Endothelial cell of umbilical vein (primary cell): ENCODE measurements at regions not wholly inside any gene's neighbourhood (a gene's known extent, or its start where the extent isn't known, plus 50 kb on each side); places are given as distances from the start of the nearest gene placed in this dataset.

Experiments used
- CTCF ChIP-seq, 2 donors: IDR thresholded peaks; 1 replicate in 1 of 2; 2 replicates in 1 of 2; pipeline ENCODE4 v1.5.1; 2011; ENCODE audit warnings: low read length in 2 of 2, mild to moderate bottlenecking in 2 of 2, moderate library complexity in 2 of 2, control low read depth in 1 of 2, inconsistent platforms in 1 of 2, low read depth in 1 of 2; ENCODE audit not compliant: insufficient read depth in 1 of 2; ENCODE audit errors: extremely low read depth in 1 of 2
- EZH2 ChIP-seq: IDR thresholded peaks from 2 replicates; pipeline ENCODE4 v1.6.1; 2012; ENCODE audit warnings: borderline replicate concordance, low read depth, mild to moderate bottlenecking, moderate library complexity, low read length, inconsistent platforms; ENCODE audit not compliant: severe bottlenecking
- JUN ChIP-seq: IDR thresholded peaks from 2 replicates; pipeline ENCODE4 v1.6.1; 2011; ENCODE audit warnings: borderline replicate concordance, low read depth; ENCODE audit not compliant: insufficient read length, insufficient read depth
- MAX ChIP-seq: IDR thresholded peaks from 2 replicates; pipeline ENCODE4 v1.6.1; 2011; ENCODE audit not compliant: insufficient read depth, insufficient read length
- POLR2A ChIP-seq: IDR thresholded peaks from 2 replicates; pipeline ENCODE4 v1.6.1; 2012; ENCODE audit warnings: low read depth, mild to moderate bottlenecking, control low read depth, low read length
- POLR2AphosphoS5 ChIP-seq: IDR thresholded peaks from 2 replicates; pipeline ENCODE4 v1.6.1; 2012; ENCODE audit warnings: low read depth, mild to moderate bottlenecking, control low read depth, low read length, moderate library complexity; ENCODE audit not compliant: insufficient read depth

- TF ChIP-seq CTCF (IDR thresholded peaks at IDR 0.05; ENCODE audit: extremely low read depth in 1 of 2, insufficient read depth in 1 of 2, low read depth in 1 of 2, low read length in 2 of 2): no peak
- TF ChIP-seq MAX: no peak
- no peak for TF ChIP-seq EZH2
- TF ChIP-seq POLR2AphosphoS5: no peak
- no peak for TF ChIP-seq JUN
- no peak for TF ChIP-seq POLR2A
Observed at GRCh38 chr14:66378712-66379505, 107.3 kb upstream of the CCDC196 start.
